GM12878 (cell line): ENCODE measurements at regions not wholly inside any gene's neighbourhood (a gene's known extent, or its start where the extent isn't known, plus 50 kb on each side); places are given as distances from the start of the nearest gene placed in this dataset.

Experiments
- ATAC-seq: fragments of 200-7000 bp; cut with Tn5 transposase; 3 replicates; pipeline ENCODE4 v1.9.1; 2020; ENCODE audit warnings: mild to moderate bottlenecking, moderate library complexity
- BruUV-seq: library from RNA; stranded (reverse); fragments of 400-500 nt; replicated peaks from 2 replicates; lab custom pipeline; 2021; lab: Mats Ljungman, UMichigan
- CTCF ChIA-PET: fragments of 300-600 bp; sonication (Branson Sonifier 250); formaldehyde crosslinking; extraction: SDS; loops from one replicate; lab custom pipeline; 2021; ENCODE audit warnings: inconsistent platforms; lab: Yijun Ruan, JAX
- POLR2A ChIA-PET: fragments of 350-600 bp; formaldehyde crosslinking; extraction: SDS; loops from one replicate; lab custom pipeline; 2021; ENCODE audit warnings: inconsistent platforms; lab: Charles Lee
- RAD21 ChIA-PET: fragments of 300-600 bp; sonication (Branson Sonifier 250); formaldehyde crosslinking; loops from one replicate; lab custom pipeline; 2023; ENCODE audit warnings: antibody characterized with exemption; ENCODE audit not compliant: unreplicated experiment; lab: Charles Lee
- SMC1A ChIA-PET: fragments of 300-600 bp; sonication (Branson Sonifier 250); formaldehyde crosslinking; loops from one replicate; lab custom pipeline; 2023; ENCODE audit not compliant: unreplicated experiment, uncharacterized antibody; lab: Charles Lee
- DNase-seq: peaks from one replicate; pipeline ENCODE4 v3.0.0-alpha.2; 2011; ENCODE audit warnings: low read depth, low spot score
- FAIRE-seq: peaks from 3 replicates; lab custom pipeline; 2011; peaks lifted over from hg19 to GRCh38; lab: Jason Lieb, UNC
- H2AFZ ChIP-seq: 2 replicates; pipeline ENCODE4 v1.6.0; 2011; ENCODE audit warnings: low read depth, low read length, control low read depth; ENCODE audit not compliant: control insufficient read depth
- H3K27ac ChIP-seq: 2 replicates; pipeline ENCODE4 v1.5.1; 2011; ENCODE audit warnings: control low read depth; ENCODE audit not compliant: control insufficient read depth, insufficient read depth
- H3K27me3 ChIP-seq, 2 experiments: replicated peaks in 1 of 2; 2 replicates each; pipeline versions ENCODE4 v1.6.0 to v1.6.1; 2011; ENCODE audit warnings: low read length in 1 of 2; ENCODE audit not compliant: control insufficient read depth in 2 of 2, insufficient read depth in 2 of 2
- H3K36me3 ChIP-seq, 2 experiments: 2 replicates each; pipeline ENCODE4 v1.5.1; 2011; ENCODE audit warnings: low read length in 1 of 2; ENCODE audit not compliant: control insufficient read depth in 2 of 2, insufficient read depth in 2 of 2
- H3K4me1 ChIP-seq: 2 replicates; pipeline ENCODE4 v1.6.1; 2011; ENCODE audit warnings: mild to moderate bottlenecking, low read length, moderate library complexity, mixed read lengths; ENCODE audit not compliant: control insufficient read depth, insufficient read depth
- H3K4me2 ChIP-seq: 2 replicates; pipeline ENCODE4 v1.6.0; 2011; ENCODE audit warnings: control low read depth; ENCODE audit not compliant: control insufficient read depth, insufficient read depth
- H3K4me3 ChIP-seq: fragments of 200-600 bp; sonication (generic); 2 replicates; pipeline ENCODE4 v1.5.1; 2016
- H3K79me2 ChIP-seq: 2 replicates; pipeline ENCODE4 v1.6.0; 2011; ENCODE audit warnings: low read length; ENCODE audit not compliant: control insufficient read depth, insufficient read depth
- H3K9ac ChIP-seq: 2 replicates; pipeline ENCODE4 v1.8.0; 2011; ENCODE audit warnings: low read length, control low read depth, mixed read lengths; ENCODE audit not compliant: control insufficient read depth, insufficient read depth
- H3K9me3 ChIP-seq: replicated peaks from 3 replicates; pipeline ENCODE4 v1.5.1; 2011; ENCODE audit warnings: mild to moderate bottlenecking, low read length; ENCODE audit not compliant: control insufficient read depth, insufficient read depth
- H4K20me1 ChIP-seq: 2 replicates; pipeline ENCODE4 v1.6.0; 2011; ENCODE audit not compliant: control insufficient read depth, insufficient read depth
- ATF3 ChIP-seq: IDR thresholded peaks from 2 replicates; pipeline ENCODE4 v1.6.1; 2011; ENCODE audit warnings: low read depth, mild to moderate bottlenecking, low read length, moderate library complexity, borderline replicate concordance; ENCODE audit errors: extremely low read depth
- ESRRA ChIP-seq: IDR thresholded peaks from 2 replicates; pipeline ENCODE4 v1.6.1; 2012; ENCODE audit warnings: mild to moderate bottlenecking, low read length, improper control_type of control experiment
- HDGF ChIP-seq: fragments of 450-650 bp; IDR thresholded peaks from 2 replicates; pipeline ENCODE4 v1.6.1; 2016; ENCODE audit warnings: antibody characterized with exemption
- KDM1A ChIP-seq: fragments of 200-600 bp; sonication (generic); IDR thresholded peaks from 2 replicates; pipeline ENCODE4 v1.6.1; 2016; ENCODE audit warnings: borderline replicate concordance
- MAX ChIP-seq: IDR thresholded peaks from 2 replicates; pipeline ENCODE4 v1.6.1; 2012; ENCODE audit warnings: low read depth, low read length, improper control_type of control experiment
- MLLT1 ChIP-seq: fragments of 450-650 bp; IDR thresholded peaks from 2 replicates; pipeline ENCODE4 v1.6.1; 2016; ENCODE audit warnings: mild to moderate bottlenecking
- NFYB ChIP-seq: IDR thresholded peaks from 2 replicates; pipeline ENCODE4 v1.6.1; 2011; ENCODE audit warnings: low read depth, mild to moderate bottlenecking, low read length, improper control_type of control experiment, moderate library complexity; ENCODE audit not compliant: insufficient read depth
- NR2F1 ChIP-seq: fragments of 450-650 bp; conservative IDR thresholded peaks from 2 replicates; pipeline ENCODE4 v1.6.1; 2017; ENCODE audit warnings: mild to moderate bottlenecking
- RAD21 ChIP-seq: IDR thresholded peaks from 2 replicates; pipeline ENCODE4 v1.6.1; 2011; ENCODE audit warnings: mild to moderate bottlenecking, low read depth, low read length, moderate library complexity; ENCODE audit not compliant: insufficient read depth
- RFX5 ChIP-seq: IDR thresholded peaks from 2 replicates; pipeline ENCODE4 v1.6.1; 2011; ENCODE audit warnings: low read depth, low read length, improper control_type of control experiment
- SMAD5 ChIP-seq: IDR thresholded peaks from 2 replicates; pipeline ENCODE4 v1.6.1; 2016; ENCODE audit warnings: antibody characterized with exemption, low read depth
- SMARCA5 ChIP-seq: fragments of 450-650 bp; IDR thresholded peaks from 2 replicates; pipeline ENCODE4 v1.6.1; 2017; ENCODE audit warnings: mild to moderate bottlenecking
- SREBF1 ChIP-seq: IDR thresholded peaks from 2 replicates; pipeline ENCODE4 v1.6.1; 2012; ENCODE audit warnings: mild to moderate bottlenecking, low read length
- SRF ChIP-seq, 2 experiments: IDR thresholded peaks; 2 replicates each; pipeline ENCODE4 v1.6.1; 2011; ENCODE audit warnings: low read depth in 2 of 2, low read length in 2 of 2, mild to moderate bottlenecking in 1 of 2, moderate library complexity in 1 of 2
- ZBTB33 ChIP-seq: fragments of 450-650 bp; IDR thresholded peaks from 2 replicates; pipeline ENCODE4 v1.6.1; 2017; ENCODE audit warnings: mild to moderate bottlenecking
- ZSCAN29 ChIP-seq: fragments of 450-650 bp; IDR thresholded peaks from 2 replicates; pipeline ENCODE4 v1.6.1; 2017; ENCODE audit warnings: mild to moderate bottlenecking, moderate library complexity
- WGBS: methylation state at CpG from one replicate; pipeline ENCODE4 v1.1.6; 2016; ENCODE audit warnings: low lambda C conversion rate; ENCODE audit not compliant: insufficient replicate concordance, insufficient coverage; ENCODE audit errors: missing lambda C conversion rate; 5-methylcytosine and 5-hydroxymethylcytosine counted together
- in situ Hi-C: fragments of 300-500 bp; cut with MboI; formaldehyde crosslinking; loops from 9 replicates; pipeline ENCODE4 v1.14.3; 2018; ENCODE audit warnings: mixed read lengths
- intact Hi-C: fragments of 100-400 bp; cut with micrococcal nuclease; formaldehyde crosslinking; loops from one replicate; pipeline ENCODE4 v1.14.2; 2022; ENCODE audit not compliant: unreplicated experiment

- H2AFZ ChIP-seq, result no peak overlapping the region
- 31% methylated on average over 7 of the region's 7 CpGs for WGBS
- H3K27ac ChIP-seq, result no peak overlapping the region
- no peak overlapping the region for H3K4me3 ChIP-seq
- POLR2A ChIA-PET, result no interaction called here
- H3K9ac ChIP-seq, result no peak overlapping the region
- no peaks in the 10 kb centered on the region for H4K20me1 ChIP-seq
- RAD21 ChIA-PET, result no interaction called here
- no peaks in the 10 kb centered on the region for H3K79me2 ChIP-seq
- no peak for TF ChIP-seq NFYB
- no peak for TF ChIP-seq ESRRA
- TF ChIP-seq KDM1A, result no peak
- no peak for TF ChIP-seq MLLT1
- TF ChIP-seq MAX, result no peak
- no peak for TF ChIP-seq SMARCA5
- no peak for TF ChIP-seq ATF3
- TF ChIP-seq SRF (IDR thresholded peaks at IDR 0.05; ENCODE audit: low read depth in 2 of 2, low read length in 2 of 2), result no peak
- no peak for TF ChIP-seq ZSCAN29
- TF ChIP-seq ZBTB33, result no peak
- no peak for TF ChIP-seq RAD21
- TF ChIP-seq NR2F1, result no peak
- no peak for TF ChIP-seq SMAD5
- TF ChIP-seq SREBF1, result no peak
- no peak for TF ChIP-seq HDGF
- no peak for TF ChIP-seq RFX5
- FAIRE-seq (no peak), ATAC-seq (no peak), DNase-seq (no peak)
- SMC1A ChIA-PET, result interaction anchor here (1.4 kb wide), 1 partner anchor 15 kb away, joined by 3 read pairs; no protein-coding TSS in a partner anchor
- no peaks in the 10 kb centered on the region for H3K27me3 ChIP-seq
- H3K9me3 ChIP-seq, result no peaks in the 10 kb centered on the region
- in situ Hi-C loops, result no loop called here
- H3K36me3 ChIP-seq, result no peaks in the 10 kb centered on the region
- no TSS peak for BruUV-seq
- no peaks in the 10 kb centered on the region for H3K4me1 ChIP-seq
- CTCF ChIA-PET, result no interaction called here
- H3K4me2 ChIP-seq, result no peak overlapping the region
- intact Hi-C loops, result no loop called here
These were observed 475.8 kb downstream of the TSN start for GRCh38 chr2:122231296-122231695.
